HepG2 (cell line): ENCODE measurements at regions not wholly inside any gene's neighbourhood (a gene's known extent, or its start where the extent isn't known, plus 50 kb on each side); places are given as distances from the start of the nearest gene placed in this dataset.

Experiments used
- ATAC-seq: fragments of 200-7000 bp; cut with Tn5 transposase; 3 replicates; pipeline ENCODE4 v1.9.1; 2020; ENCODE audit warnings: mild to moderate bottlenecking, moderate library complexity
- BruUV-seq: library from RNA; stranded (reverse); fragments of 400-500 nt; replicated peaks from 2 replicates; lab custom pipeline; 2021; lab: Mats Ljungman, UMichigan
- CTCF ChIA-PET: fragments of 300-600 bp; formaldehyde crosslinking; extraction: SDS; loops from one replicate; lab custom pipeline; 2021; ENCODE audit warnings: low total read pairs, inconsistent platforms, low intra/inter-chr PET ratio; lab: Yijun Ruan, JAX
- POLR2A ChIA-PET: fragments of 350-600 bp; sonication (Branson Sonifier 250); formaldehyde crosslinking; loops from one replicate; lab custom pipeline; 2020; ENCODE audit warnings: antibody characterized with exemption, inconsistent platforms; lab: Yijun Ruan, JAX
- DNase-seq: peaks from one replicate; pipeline ENCODE4 v3.0.0-alpha.2; 2015; ENCODE audit warnings: low spot score
- FAIRE-seq: peaks from 3 replicates; lab custom pipeline; 2011; peaks lifted over from hg19 to GRCh38; lab: Jason Lieb, UNC
- H2AFZ ChIP-seq: one replicate; pipeline ENCODE4 v1.6.1; 2011; ENCODE audit warnings: low read length, inconsistent platforms
- H3K27ac ChIP-seq: fragments of 300-600 bp; 3 replicates; pipeline ENCODE4 v1.8.0; 2011; ENCODE audit warnings: mixed run types, mild to moderate bottlenecking, mixed read lengths, low read length, inconsistent platforms; ENCODE audit not compliant: insufficient read depth; ENCODE audit errors: extremely low read length
- H3K27me3 ChIP-seq, 2 experiments: fragments of 200-600 bp in 1 of 2; 2 replicates in 1 of 2; 3 replicates in 1 of 2; pipeline versions ENCODE4 v1.6.0 to v1.8.0; 2011; ENCODE audit warnings: low read length in 2 of 2, mild to moderate bottlenecking in 2 of 2, moderate library complexity in 2 of 2, inconsistent platforms in 1 of 2; ENCODE audit not compliant: insufficient read depth in 2 of 2, control insufficient read depth in 1 of 2
- H3K36me3 ChIP-seq, 2 experiments: fragments of 200-600 bp in 1 of 2; replicated peaks in 1 of 2; 2 replicates in 1 of 2; 3 replicates in 1 of 2; pipeline versions ENCODE4 v1.5.1 to v1.8.0; 2011; ENCODE audit warnings: low read length in 2 of 2, inconsistent platforms in 1 of 2; ENCODE audit not compliant: insufficient read depth in 2 of 2, control insufficient read depth in 1 of 2
- H3K4me1 ChIP-seq: 2 replicates; pipeline ENCODE4 v1.5.1; 2012; ENCODE audit warnings: low read length, inconsistent platforms; ENCODE audit not compliant: insufficient read depth
- H3K4me2 ChIP-seq: 2 replicates; pipeline ENCODE4 v1.6.0; 2011; ENCODE audit warnings: low read depth, low read length, inconsistent platforms
- H3K4me3 ChIP-seq, 3 experiments: fragments of 200-600 bp in 1 of 3; sonication (generic), shearing (Covaris generic) in 1 of 3; replicated peaks in 1 of 3; 2 replicates each; pipeline ENCODE4 v1.5.1; 2011 to 2016; ENCODE audit warnings: low read length in 3 of 3, inconsistent platforms in 2 of 3, low read depth in 2 of 3, mild to moderate bottlenecking in 2 of 3, control low read depth in 1 of 3, mixed read lengths in 1 of 3; ENCODE audit not compliant: insufficient read depth in 1 of 3
- H3K79me2 ChIP-seq: one replicate; pipeline ENCODE4 v1.6.1; 2011; ENCODE audit warnings: low read length, inconsistent platforms; ENCODE audit not compliant: insufficient read depth
- H3K9ac ChIP-seq: 2 replicates; pipeline ENCODE4 v1.6.0; 2011; ENCODE audit warnings: mild to moderate bottlenecking, low read depth, low read length, inconsistent platforms; ENCODE audit not compliant: insufficient read depth
- H3K9me3 ChIP-seq: 2 replicates; pipeline ENCODE4 v1.5.1; 2012; ENCODE audit warnings: mild to moderate bottlenecking, low read length
- H4K20me1 ChIP-seq: 2 replicates; pipeline ENCODE4 v1.6.0; 2011; ENCODE audit warnings: inconsistent platforms, mild to moderate bottlenecking, low read length, moderate library complexity; ENCODE audit not compliant: insufficient read depth
- CAMTA2 ChIP-seq: sonication (generic); formaldehyde crosslinking; IDR thresholded peaks from 2 replicates; pipeline ENCODE4 v1.4.0; 2020; ENCODE audit warnings: mild to moderate bottlenecking, missing genetic modification reagents, borderline replicate concordance
- EED ChIP-seq: sonication (generic); formaldehyde crosslinking; IDR thresholded peaks from 2 replicates; pipeline ENCODE4 v1.5.0; 2020; ENCODE audit warnings: mild to moderate bottlenecking, missing genetic modification reagents
- GABPA ChIP-seq, 2 experiments: IDR thresholded peaks; 2 replicates each; pipeline ENCODE4 v1.6.1; 2011 to 2016; ENCODE audit warnings: low read depth in 2 of 2, low read length in 1 of 2, missing biosample characterization in 1 of 2, missing genetic modification characterization in 1 of 2
- HMGXB4 ChIP-seq, 2 experiments: sonication (generic) in 1 of 2; formaldehyde crosslinking in 1 of 2; IDR thresholded peaks; 2 replicates each; pipeline versions ENCODE4 v1.4.0 to v1.6.1; 2018 to 2020; ENCODE audit warnings: missing genetic modification reagents in 2 of 2, borderline replicate concordance in 1 of 2, low read depth in 1 of 2, mild to moderate bottlenecking in 1 of 2, missing biosample characterization in 1 of 2
- MAF1 ChIP-seq: sonication (generic); formaldehyde crosslinking; IDR thresholded peaks from 2 replicates; pipeline ENCODE4 v1.5.0; 2020; ENCODE audit warnings: missing genetic modification reagents, borderline replicate concordance
- NCOA2 ChIP-seq: sonication (generic); formaldehyde crosslinking; IDR thresholded peaks from 2 replicates; pipeline ENCODE4 v1.8.0; 2022; ENCODE audit warnings: inconsistent platforms
- RXRB ChIP-seq: IDR thresholded peaks from 2 replicates; pipeline ENCODE4 v1.6.1; 2016; ENCODE audit warnings: borderline replicate concordance, missing genetic modification reagents, missing compliant biosample characterization
- SMAD3 ChIP-seq: sonication (generic); formaldehyde crosslinking; IDR thresholded peaks from 2 replicates; pipeline ENCODE4 v1.4.0; 2020; ENCODE audit warnings: missing genetic modification reagents
- SP2 ChIP-seq: sonication (generic); formaldehyde crosslinking; IDR thresholded peaks from 2 replicates; pipeline ENCODE4 v1.5.1; 2020; ENCODE audit warnings: mild to moderate bottlenecking, missing genetic modification reagents
- ZBTB26 ChIP-seq: IDR thresholded peaks from 2 replicates; pipeline ENCODE4 v1.6.1; 2016; ENCODE audit warnings: missing compliant biosample characterization, missing genetic modification reagents, borderline replicate concordance
- ZNF292 ChIP-seq: sonication (generic); formaldehyde crosslinking; IDR thresholded peaks from 2 replicates; pipeline ENCODE4 v1.8.1; 2022; ENCODE audit warnings: mild to moderate bottlenecking, low read depth, missing genetic modification reagents, borderline replicate concordance
- ZNF552 ChIP-seq: sonication (generic); formaldehyde crosslinking; IDR thresholded peaks from 2 replicates; pipeline ENCODE4 v1.9.0; 2022; ENCODE audit warnings: missing genetic modification reagents, mild to moderate bottlenecking, borderline replicate concordance
- ZNF562 ChIP-seq: sonication (generic); formaldehyde crosslinking; IDR thresholded peaks from 2 replicates; pipeline ENCODE4 v1.8.0; 2022; ENCODE audit warnings: missing genetic modification reagents, borderline replicate concordance
- ZNF766 ChIP-seq: sonication (generic); formaldehyde crosslinking; IDR thresholded peaks from 2 replicates; pipeline ENCODE4 v1.5.0; 2020; ENCODE audit warnings: missing genetic modification reagents, borderline replicate concordance
- ZNF788 ChIP-seq: sonication (generic); formaldehyde crosslinking; IDR thresholded peaks from 2 replicates; pipeline ENCODE4 v1.5.0; 2020; ENCODE audit warnings: mild to moderate bottlenecking, missing genetic modification reagents, borderline replicate concordance
- WGBS: methylation state at CpG from one replicate; pipeline ENCODE4 v1.1.6; 2017; ENCODE audit warnings: low lambda C conversion rate; 5-methylcytosine and 5-hydroxymethylcytosine counted together
- in situ Hi-C: cut with HindIII; loops from 2 replicates; pipeline ENCODE4 v1.10.0; 2017; ENCODE audit warnings: low pct_unique_long_range_greater_than_20kb; ENCODE audit not compliant: extremely low pct_ligation_motif_present
- intact Hi-C: fragments of 100-400 bp; cut with micrococcal nuclease; formaldehyde crosslinking; loops from one replicate; pipeline ENCODE4 v1.10.0; 2022; ENCODE audit not compliant: unreplicated experiment
- TF ChIP-seq, protein P1 (sequence below): sonication (generic); formaldehyde crosslinking; IDR thresholded peaks from 2 replicates; pipeline ENCODE4 v1.4.0; 2020; ENCODE audit warnings: missing genetic modification reagents

DNA sequence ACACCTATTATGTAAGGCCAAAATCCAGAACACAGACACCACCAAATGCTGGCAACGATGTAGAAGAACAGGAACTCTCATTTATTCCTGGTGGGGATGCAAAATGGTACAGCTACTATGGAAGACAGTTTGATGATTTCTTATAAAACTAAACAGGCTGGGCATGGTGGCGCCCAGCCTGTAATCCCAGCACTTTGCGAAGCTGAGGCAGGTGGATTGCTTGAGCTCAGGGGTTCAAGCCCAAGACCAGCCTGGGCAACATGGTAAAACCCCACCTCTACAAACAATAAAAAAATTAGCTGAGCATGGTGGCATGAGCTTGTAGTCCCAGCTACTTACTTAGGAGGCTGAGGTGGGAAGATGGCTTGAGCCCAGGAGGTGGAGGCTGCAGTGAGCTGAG, 98.3 kb downstream of the TUBA3C start:
- Histone ChIP-seq H3K79me2 (no peaks in the 10 kb centered on the region), H3K4me1 (no peaks in the 10 kb centered on the region), H3K36me3 (no peaks in the 10 kb centered on the region), H4K20me1 (no peaks in the 10 kb centered on the region), H2AFZ (no peak overlapping the region), H3K27ac (no peak overlapping the region), H3K9ac (no peak overlapping the region), H3K4me2 (no peak overlapping the region), H3K9me3 (peaks cover 9% of the 10 kb centered on the region; the same call in 1 of the 2 replicates), H3K4me3 (no peak overlapping the region), H3K27me3 (no peaks in the 10 kb centered on the region)
- BruUV-seq: no TSS peak
- ATAC-seq (no peak), DNase-seq (no peak), FAIRE-seq (no peak)
- 33% methylated on average over 3 of the region's 3 CpGs for WGBS
- in situ Hi-C loops: no loop called here
- POLR2A ChIA-PET: no interaction called here
- CTCF ChIA-PET: no interaction called here
- intact Hi-C loops: loop anchor here (10.0 kb wide), 1 partner anchor 361 kb away; no protein-coding TSS in a partner anchor
- no peak for TF ChIP-seq ZNF788
- no peak for TF ChIP-seq HMGXB4 (CRISPR knock-in tag; IDR thresholded peaks at IDR 0.05; ENCODE audit: borderline replicate concordance in 1 of 2, low read depth in 1 of 2)
- TF ChIP-seq SP2 (CRISPR knock-in tag): no peak
- TF ChIP-seq CAMTA2 (CRISPR knock-in tag): no peak
- TF ChIP-seq ZNF292 (CRISPR knock-in tag): no peak
- no peak for TF ChIP-seq ZNF766 (CRISPR knock-in tag)
- no peak for TF ChIP-seq ZNF552 (CRISPR knock-in tag)
- TF ChIP-seq ZBTB26 (CRISPR knock-in tag): no peak
- TF ChIP-seq EED: no peak
- no peak for TF ChIP-seq SMAD3 (CRISPR knock-in tag)
- TF ChIP-seq, protein P1, sequence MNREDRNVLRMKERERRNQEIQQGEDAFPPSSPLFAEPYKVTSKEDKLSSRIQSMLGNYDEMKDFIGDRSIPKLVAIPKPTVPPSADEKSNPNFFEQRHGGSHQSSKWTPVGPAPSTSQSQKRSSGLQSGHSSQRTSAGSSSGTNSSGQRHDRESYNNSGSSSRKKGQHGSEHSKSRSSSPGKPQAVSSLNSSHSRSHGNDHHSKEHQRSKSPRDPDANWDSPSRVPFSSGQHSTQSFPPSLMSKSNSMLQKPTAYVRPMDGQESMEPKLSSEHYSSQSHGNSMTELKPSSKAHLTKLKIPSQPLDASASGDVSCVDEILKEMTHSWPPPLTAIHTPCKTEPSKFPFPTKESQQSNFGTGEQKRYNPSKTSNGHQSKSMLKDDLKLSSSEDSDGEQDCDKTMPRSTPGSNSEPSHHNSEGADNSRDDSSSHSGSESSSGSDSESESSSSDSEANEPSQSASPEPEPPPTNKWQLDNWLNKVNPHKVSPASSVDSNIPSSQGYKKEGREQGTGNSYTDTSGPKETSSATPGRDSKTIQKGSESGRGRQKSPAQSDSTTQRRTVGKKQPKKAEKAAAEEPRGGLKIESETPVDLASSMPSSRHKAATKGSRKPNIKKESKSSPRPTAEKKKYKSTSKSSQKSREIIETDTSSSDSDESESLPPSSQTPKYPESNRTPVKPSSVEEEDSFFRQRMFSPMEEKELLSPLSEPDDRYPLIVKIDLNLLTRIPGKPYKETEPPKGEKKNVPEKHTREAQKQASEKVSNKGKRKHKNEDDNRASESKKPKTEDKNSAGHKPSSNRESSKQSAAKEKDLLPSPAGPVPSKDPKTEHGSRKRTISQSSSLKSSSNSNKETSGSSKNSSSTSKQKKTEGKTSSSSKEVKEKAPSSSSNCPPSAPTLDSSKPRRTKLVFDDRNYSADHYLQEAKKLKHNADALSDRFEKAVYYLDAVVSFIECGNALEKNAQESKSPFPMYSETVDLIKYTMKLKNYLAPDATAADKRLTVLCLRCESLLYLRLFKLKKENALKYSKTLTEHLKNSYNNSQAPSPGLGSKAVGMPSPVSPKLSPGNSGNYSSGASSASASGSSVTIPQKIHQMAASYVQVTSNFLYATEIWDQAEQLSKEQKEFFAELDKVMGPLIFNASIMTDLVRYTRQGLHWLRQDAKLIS: no peak
- no peak for TF ChIP-seq RXRB (CRISPR knock-in tag)
- no peak for TF ChIP-seq NCOA2 (CRISPR knock-in tag)
- TF ChIP-seq MAF1 (CRISPR knock-in tag): no peak
- no peak for TF ChIP-seq GABPA (IDR thresholded peaks at IDR 0.05; ENCODE audit: low read depth, low read length)
- TF ChIP-seq GABPA (CRISPR knock-in tag; IDR thresholded peaks at IDR 0.05; ENCODE audit: low read depth): no peak
- TF ChIP-seq ZNF562 (CRISPR knock-in tag): no peak
